Right lobe of liver (tissue), 4 donors: ENCODE measurements at regions not wholly inside any gene's neighbourhood (a gene's known extent, or its start where the extent isn't known, plus 50 kb on each side); places are given as distances from the start of the nearest gene placed in this dataset.

Source experiments
- POLR2A ChIP-seq: fragments of 450-650 bp; IDR thresholded peaks from one replicate; pipeline ENCODE4 v1.6.1; 2017; ENCODE audit warnings: antibody characterized with exemption, mild to moderate bottlenecking
- TF ChIP-seq, protein P1 (sequence below), 4 donors: fragments of 200-600 bp in 3 of 4; fragments of 450-650 bp in 1 of 4; IDR thresholded peaks; one replicate each; pipeline versions ENCODE4 v1.5.1 to v1.8.0; 2016 to 2022; ENCODE audit warnings: antibody characterized with exemption in 4 of 4, mild to moderate bottlenecking in 2 of 4
- donor health status: DM: no; HTN: no; CAD: no.
- donor health status: DM: no; HTN: no; CAD: no.
- donor health status: DM: no; HTN: yes; CAD: no.

DNA sequence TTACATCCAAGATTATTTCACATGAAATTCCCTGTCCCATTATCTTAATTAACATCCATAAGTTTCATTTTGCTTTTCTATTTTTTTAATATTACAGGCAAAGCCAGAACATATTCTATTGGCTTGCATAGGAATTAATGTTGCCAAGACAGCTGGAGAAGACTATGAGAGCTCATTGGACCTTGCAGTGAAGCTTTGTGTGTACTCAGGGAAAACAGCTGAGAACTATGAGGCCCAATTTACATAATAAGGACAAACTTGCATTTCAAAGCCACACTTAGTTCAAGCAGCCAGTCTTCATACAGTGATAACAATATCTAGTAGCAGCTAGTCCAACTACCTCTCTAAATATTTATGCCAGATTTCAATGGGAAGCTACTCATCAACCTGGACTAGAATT is 134.4 kb downstream of the DDX53 start:
- TF ChIP-seq, protein P1, sequence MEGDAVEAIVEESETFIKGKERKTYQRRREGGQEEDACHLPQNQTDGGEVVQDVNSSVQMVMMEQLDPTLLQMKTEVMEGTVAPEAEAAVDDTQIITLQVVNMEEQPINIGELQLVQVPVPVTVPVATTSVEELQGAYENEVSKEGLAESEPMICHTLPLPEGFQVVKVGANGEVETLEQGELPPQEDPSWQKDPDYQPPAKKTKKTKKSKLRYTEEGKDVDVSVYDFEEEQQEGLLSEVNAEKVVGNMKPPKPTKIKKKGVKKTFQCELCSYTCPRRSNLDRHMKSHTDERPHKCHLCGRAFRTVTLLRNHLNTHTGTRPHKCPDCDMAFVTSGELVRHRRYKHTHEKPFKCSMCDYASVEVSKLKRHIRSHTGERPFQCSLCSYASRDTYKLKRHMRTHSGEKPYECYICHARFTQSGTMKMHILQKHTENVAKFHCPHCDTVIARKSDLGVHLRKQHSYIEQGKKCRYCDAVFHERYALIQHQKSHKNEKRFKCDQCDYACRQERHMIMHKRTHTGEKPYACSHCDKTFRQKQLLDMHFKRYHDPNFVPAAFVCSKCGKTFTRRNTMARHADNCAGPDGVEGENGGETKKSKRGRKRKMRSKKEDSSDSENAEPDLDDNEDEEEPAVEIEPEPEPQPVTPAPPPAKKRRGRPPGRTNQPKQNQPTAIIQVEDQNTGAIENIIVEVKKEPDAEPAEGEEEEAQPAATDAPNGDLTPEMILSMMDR (IDR thresholded peaks at IDR 0.05) = no peak
- TF ChIP-seq POLR2A = no peak
